Renal cortex interstitium (tissue), 11 donors: ENCODE measurements at regions not wholly inside any gene's neighbourhood (a gene's known extent, or its start where the extent isn't known, plus 50 kb on each side); places are given as distances from the start of the nearest gene placed in this dataset.
A peak's percentile ranks its signal among the peaks of the same experiment; 100 is the strongest.

ENCODE experiments used
- DNase-seq, 11 donors: peaks; one replicate each; pipeline ENCODE4 v3.0.0-alpha.2; 2013; ENCODE audit warnings: low read depth in 9 of 11, low spot score in 4 of 11; ENCODE audit errors: extremely low read depth in 1 of 11

DNA sequence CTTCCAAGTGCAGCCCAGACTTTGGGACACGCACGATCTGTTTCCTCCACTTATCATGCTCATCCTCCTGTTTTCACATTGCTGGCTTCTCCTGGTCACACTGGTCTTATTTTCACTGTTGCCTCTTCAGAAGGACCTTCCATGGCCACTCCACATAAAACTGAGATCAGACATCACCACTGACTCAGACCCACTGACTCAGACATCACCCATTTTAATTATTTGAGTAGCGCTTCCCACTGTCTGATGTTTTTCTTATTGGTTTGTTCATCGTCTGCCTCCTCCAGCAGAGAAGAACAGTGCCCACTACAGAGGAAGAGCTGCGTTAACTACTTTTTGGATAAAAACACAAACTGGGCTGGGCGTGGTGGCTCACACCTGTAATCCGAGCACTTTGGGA lies 270.5 kb upstream of the PWP1 start:
- DNase-seq = no peak

DNA sequence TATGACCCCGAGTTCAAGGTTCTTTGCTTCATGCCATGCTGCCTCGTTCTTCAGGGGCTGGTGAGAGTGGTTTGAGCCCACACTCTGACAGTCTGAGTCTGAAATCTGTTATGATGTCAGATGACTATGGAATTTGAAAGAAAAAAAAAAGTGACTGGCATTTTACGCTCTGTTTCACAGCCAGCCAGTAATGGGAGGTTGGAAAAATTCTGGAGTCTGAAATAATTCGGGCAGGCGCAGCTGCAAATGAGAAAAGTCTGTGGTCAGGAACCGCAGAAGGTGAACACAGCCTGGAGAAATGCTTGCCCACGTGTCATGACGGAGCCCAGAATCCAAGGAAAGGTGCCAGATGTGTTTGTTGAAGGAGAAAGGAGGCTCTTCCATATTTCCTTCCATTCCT lies 269.8 kb upstream of the PWP1 start:
- DNase-seq = no peak

DNA sequence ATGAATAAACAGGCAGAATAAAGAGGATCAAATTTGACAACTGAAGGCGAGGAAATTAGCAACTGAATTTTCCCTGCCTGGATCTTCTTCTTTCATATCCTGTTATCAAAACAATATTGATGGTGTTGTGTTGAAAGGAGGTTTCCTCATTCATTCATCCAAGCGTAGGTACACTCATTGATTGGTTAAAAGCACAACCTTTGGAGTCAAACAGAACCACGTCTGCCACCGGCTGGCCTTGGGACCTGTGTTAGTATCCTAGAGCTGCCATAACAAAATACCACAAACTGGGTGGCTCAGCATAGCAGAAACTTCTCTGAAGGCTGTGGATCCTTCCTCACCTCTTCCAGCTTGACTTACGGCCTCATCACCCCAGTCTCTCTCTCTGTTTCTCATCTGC lies 268.6 kb upstream of the PWP1 start:
- no peak for DNase-seq

DNA sequence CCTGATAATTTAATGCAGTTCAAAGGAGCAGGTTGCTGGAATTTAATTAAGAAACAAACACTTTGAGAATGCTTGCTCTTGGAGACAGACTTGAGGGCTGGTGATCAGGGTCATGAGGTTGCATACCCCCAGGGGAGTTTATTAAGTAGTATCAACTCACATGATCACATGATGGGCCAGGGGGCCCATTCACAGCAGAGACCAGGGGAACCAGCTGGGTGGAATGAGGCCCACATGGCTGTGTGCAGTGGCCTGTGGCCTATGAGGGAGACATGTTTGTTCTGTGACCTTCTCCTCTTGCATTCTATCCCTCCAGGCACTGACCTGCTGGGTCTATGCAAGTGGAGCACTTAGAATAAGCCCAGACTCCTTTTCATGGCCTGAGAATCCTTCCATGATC lies 266.6 kb upstream of the PWP1 start:
- DNase-seq = peak in 2 of 11 donors; percentile 17 to 46

DNA sequence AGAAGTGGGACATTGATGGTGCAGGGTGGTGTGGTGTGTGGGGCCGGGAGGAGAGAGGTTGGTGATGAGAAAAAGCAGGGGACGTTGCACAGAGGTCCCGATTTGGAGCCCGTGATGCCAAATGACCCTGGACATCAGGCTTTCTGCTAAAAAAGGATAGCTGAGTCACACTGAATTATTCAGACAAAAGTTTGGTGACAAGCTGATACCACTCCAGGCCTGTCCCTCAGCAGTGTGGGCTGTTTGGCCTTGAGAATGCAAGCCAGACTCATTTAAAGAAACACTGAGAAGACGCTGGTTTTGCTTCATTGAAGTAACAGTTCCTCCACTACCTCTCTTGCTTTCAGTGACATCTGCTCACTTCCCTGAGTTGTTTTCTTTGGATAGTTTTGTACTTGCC lies 262.1 kb upstream of the PWP1 start:
- DNase-seq = no peak

DNA sequence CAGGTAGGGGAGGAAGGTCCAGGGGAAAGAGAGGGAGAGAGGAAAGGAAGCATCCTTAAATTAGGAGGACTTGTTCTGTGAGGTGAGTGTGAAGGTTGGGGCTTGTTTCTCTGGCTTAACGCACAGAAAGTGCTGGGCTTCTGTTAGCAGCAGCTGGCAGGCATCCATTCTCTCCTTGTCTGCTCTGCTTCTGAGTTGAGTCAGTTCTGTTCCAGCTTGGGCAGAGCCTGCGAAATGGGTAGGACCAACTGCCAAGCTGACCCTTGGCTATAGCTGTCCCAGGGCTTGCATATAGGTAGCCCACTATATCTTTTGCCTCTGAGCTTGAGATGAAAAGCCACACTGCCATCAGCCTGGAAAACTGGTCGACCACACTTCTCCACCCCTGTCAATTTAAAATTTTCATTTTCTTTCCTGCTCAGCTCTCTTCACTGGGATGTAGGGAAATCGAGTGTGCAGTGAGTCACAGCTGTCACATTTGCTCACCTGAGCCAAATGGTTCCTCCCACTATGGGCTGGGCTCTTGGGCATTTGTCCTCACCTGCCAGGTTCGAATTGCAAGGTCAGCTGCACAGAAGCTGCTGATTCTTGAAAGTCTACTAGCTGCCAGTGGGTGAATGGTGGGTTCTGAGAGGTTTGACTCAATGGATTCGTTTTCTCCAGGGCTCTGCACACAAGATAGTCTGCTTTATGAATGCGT lies 256.4 kb upstream of the PWP1 start:
- DNase-seq = no peak

DNA sequence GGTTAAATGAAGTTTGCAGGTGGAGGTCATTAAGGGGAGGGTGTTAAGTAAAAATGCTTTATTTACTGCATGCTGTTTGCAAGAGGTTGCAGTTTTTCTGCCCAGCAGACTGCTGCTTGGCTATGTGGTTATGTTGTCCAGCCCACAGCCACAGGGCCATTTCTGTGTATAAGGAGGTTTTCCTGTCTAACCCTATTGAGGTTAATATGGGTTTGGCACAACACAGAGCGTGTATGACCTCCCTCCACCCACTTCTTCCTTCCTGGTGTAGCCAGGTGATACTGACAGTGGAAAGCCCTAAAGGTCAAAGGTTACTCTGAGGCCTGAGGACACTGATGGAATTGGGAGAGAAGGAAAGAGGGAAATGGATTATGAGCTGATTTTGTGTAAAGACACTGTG lies 253.7 kb upstream of the PWP1 start:
- DNase-seq = no peak

DNA sequence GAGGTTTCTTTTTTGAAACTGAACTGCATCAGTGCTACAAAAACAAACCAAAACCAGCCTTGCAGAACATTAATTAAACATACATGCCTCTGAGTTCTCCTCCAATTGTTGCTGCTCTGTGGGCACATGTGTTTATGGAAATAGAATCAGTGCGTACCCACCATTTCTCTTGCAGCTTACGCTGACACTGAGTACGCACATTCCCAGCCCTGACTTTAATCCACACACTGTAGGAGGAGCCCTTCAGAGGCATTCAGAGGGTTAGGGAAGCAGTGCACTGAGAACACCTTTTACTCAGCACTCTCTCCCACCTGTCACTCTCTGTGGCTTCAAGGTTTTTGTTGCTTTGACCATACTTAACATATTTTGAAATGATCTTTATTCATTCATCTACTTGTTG lies 250.5 kb upstream of the PWP1 start:
- DNase-seq = peak in 5 of 11 donors; percentile 17 to 55 (median 35)

DNA sequence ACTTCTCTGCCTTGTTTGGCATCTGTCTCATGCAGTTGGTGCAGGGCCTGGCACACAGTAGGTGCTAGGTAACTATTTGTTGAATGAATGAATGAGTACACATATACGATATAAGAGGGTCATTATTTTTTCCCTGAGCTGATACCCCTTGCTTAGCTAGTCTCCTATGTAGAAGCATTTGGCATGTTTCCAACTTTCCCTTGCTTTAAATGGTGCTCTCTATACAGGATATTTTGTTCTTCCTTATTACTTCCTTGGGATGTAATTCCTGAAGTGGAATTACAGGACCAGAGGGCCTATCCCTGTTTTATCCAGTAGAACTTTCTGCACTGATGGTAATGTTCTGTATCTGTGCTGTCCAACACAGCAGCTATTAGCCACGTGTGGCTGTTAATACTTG lies 250.1 kb upstream of the PWP1 start:
- no peak for DNase-seq

DNA sequence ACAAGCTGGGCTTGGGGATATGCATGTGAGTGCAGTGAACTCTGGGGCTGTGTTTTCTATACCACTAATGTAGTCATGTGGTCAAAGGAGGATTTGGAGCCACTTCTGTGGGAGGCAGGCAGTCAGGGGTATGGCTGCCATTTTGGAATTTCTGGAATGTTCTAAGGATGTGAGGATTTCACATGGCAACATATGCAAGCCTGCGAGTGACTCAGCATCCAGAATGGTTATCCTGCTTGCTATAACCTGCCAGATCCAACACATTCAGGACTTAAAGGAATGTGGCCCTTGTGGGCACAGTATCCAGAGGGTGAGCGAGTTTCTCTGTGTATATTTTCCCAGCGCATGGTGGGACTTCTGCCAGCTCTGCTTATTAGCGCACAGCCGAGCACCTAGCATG lies 249.2 kb upstream of the PWP1 start:
- no peak for DNase-seq

DNA sequence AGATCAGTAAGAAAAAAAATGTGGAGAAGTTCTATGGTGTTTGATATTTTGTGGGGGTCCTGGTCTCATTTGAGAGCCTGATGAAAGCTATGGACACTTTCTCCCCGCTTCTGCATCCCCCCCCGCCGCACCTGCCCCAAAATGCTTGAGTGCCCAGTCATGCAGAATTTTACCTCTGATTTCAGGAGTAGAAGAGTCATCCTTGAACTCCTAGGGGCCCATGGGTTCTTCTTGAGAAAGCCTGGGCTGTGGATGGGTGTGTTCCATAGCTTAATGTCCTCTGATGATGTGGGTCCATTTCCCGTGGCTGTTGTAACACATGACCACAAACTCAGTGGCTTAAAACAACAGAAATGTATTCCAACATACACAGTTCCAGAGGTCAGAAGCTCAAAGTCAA lies 248.8 kb upstream of the PWP1 start:
- no peak for DNase-seq

DNA sequence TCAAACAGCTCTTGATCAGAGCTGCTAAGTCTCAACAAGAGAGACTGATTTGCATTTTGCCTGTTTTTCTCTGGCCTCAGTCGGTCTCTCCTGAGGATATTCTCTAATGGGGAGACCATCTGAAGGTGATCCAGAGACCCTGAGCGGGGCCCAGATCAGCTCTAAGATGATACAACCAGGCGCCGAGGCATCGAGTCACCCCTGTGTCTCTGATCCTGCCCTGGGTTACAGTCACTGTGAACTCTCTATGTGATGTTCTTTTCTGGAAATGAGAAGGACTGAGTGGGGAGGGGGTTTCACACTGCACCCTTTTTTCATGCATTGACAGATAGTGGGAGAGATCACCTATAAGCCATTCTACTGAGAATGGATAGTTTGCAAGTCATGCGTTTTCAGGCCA lies 247.6 kb upstream of the PWP1 start:
- DNase-seq = no peak

DNA sequence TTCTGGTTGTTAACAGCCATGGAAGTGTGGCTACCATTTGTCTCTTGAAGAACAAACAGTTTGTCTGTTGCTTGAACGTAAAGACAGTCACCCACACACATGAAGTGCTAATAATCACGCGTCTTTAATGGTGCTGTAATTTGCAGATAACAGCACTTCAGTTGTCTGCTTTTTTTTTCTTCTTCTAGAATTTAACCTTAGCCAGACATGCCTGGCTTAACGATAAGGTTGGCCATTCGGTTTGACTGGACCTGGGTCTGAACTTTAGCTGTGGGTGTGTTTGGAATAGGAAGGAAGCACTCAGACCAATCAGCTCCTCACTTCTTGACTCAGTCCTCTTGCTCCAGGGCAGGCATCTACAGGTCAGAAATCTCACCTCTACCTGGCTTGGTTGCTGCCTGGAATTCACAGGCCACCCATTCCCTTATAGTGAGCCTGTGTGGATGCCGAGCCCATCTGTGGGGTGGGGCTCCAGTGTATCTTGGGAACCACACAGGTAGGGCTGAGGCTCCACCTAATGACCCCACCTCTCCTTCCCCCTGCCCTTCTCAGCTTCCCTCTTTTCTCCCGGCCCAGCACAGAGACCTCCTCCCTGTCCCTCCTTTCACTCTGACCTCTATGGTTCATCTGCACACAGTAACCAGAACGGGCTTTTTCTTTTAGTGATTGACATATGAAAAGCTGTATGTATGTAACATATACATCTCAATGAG lies 246.4 kb upstream of the PWP1 start:
- no peak for DNase-seq

DNA sequence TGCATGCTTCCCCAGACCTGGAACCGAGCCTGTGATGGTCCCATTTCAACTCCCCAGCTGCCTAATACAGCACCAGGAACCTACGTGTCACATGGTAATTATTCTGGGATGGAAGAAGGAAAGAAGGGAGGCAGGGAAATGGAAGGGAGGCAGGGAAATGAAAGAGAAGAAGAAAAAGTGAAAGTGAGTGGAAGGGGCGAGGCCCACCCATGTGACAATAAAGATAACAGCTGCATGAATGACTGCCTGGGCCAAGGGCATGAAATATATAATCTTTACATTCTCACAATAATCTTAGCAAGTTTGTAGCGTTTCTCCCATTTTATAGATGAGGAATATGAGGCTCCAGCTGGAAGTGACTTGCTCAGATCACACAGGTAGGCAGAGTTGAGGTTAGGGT lies 245.0 kb upstream of the PWP1 start:
- no peak for DNase-seq

DNA sequence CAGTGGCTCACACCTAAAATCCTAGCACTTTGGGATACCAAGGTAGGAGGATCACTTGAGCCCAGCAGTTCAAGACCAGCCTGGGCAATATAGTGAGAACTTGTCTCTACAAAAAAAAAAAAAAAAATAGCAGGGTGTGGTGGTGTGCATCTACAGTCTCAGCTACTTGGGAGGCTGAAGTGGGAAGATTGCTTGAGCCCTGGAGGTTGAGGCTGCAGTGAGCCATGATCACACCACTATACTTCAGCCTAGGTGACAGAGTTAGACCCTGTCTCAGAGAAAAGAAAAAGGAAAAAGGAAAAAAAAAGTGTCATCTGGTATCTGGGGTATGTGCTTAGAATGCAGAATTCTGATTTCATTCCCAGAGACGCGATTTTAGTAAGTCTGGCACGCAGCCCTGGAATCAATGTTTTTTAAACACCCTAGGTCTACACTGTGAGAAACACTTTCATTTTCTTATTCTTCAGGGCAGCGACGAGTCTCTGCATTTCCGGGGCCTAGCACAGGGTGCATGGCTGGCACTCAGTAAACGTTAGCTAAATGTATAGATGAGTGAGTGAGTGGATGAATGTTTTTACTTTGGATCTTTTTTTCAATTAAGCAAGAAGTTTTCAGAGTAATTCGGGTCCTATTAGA lies 243.8 kb upstream of the PWP1 start:
- no peak for DNase-seq

DNA sequence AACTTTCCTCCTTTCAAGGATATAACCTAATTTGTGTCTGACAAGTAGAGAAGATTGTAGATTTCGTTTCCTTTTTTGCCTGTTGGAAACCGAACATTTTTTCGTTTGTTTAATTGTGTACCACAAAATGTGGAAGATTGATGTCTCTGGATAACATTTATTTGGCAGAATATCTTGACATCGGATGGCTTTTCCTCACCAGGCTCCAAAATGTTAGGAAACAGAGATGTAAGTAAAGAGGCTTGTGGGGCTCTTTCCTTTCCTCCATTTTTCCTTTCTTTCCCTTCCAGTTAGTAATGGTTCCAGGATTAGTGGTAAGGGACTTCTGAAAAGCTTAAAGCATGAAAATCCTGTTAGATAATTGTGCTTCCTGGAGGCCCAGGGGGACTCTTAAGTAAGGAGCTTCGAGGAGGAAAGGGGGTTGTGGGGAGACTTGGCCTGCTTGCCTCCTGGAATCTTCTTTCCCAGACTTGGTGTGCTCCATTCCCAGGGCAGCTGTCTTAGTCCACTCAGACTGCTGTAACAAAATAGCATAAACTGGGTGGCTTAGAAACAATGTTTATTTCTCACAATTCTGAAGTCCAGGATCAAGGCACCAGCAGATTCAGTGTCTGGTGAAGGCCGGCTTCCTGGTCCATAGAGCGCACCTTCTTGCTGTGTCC lies 243.1 kb upstream of the PWP1 start:
- no peak for DNase-seq

DNA sequence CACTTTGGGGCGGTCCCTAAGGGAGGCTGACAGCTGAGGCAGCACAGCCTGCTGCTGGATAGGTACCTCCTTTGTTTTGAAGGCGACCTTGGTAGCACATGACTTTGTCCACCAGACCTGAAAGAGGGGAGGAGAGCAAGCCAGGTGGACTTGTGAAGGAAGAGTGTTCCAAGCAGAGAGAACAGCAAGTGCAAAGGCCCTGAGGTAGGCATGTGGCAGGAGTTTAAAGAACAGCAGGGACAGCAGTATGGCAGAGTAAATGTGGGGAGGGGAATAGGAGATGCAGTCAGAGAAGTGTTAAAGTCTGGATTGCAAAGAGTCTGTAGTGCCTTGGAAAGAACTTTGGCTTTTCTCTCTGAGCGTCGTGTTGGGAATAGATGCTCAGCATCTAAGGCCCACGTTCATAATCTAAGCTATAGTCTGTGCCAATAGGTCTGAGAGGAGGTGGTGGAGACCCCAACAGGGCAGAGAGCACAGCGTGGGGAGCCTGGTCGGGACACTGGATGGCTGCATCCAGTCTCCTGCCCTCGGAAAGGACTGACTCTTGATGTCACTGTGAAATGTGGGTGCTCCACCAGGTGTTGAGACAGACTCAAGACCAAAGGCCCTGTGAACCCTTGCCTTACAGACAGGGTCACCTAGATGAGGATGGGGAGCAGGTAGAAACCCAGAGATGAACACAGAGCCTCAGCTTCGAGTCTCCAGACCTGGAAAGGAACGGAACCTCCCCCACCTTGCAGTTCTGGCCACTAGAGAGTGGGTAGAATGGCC lies 242.1 kb upstream of the PWP1 start:
- no peak for DNase-seq

DNA sequence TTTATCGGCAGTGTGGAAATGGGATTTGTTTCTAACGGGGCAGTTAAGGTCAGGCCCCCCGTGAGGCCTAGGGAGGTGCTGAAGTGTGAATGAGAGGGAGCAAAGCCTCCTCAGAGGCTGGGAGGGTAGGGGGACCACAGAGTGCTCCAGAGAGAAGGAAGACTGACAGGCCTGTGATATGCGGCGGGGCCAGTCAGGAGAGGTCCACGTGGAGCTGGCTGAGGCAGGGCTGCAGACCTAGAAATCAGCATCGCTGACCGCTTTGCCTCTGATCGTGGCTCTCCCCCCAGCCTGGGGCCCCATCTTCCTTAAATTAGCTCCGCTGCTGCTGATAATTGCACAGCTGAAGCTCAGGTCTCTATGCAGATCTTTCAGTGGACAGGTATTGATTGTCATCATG lies 240.8 kb upstream of the PWP1 start:
- no peak for DNase-seq

DNA sequence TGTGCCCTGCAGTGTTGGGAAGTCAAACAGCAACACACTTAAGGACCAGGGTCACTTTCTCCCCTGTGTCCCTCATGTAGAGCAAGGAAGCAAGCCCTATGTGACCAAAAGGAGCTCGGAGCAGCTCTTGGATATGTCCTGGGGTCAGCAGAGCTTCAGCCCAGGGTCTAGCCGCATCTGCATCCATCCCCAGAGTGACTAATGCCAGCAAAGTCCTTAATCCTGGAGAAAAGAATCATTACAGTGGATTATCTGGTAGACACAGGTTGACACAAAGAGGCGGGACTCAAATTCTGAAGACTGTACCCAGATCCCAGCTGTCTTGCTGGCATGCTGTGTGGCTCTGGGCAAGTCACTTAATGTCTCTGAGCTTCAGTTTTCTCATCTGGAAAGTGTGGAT lies 239.1 kb upstream of the PWP1 start:
- no peak for DNase-seq
